RPMI7951 (cell line): ENCODE measurements at regions not wholly inside any gene's neighbourhood (a gene's known extent, or its start where the extent isn't known, plus 50 kb on each side); places are given as distances from the start of the nearest gene placed in this dataset.

Experiments used
- DNase-seq: peaks from one replicate; pipeline ENCODE4 v3.0.0-alpha.2; 2012; ENCODE audit warnings: low read depth

- DNase-seq = no peak
Observed at GRCh38 chr3:124439603-124440002, 290.6 kb upstream of the UMPS start.

- no peak for DNase-seq
Observed at GRCh38 chr3:124441766-124442165, 288.5 kb upstream of the UMPS start.

- DNase-seq = peak; percentile 8
Observed at GRCh38 chr3:124442463-124442862, 287.8 kb upstream of the UMPS start.

- no peak for DNase-seq
Observed at GRCh38 chr3:124443446-124443845, 286.8 kb upstream of the UMPS start.

- DNase-seq = no peak
Observed at GRCh38 chr3:124444075-124444474, 286.2 kb upstream of the UMPS start.

GRCh38 chr3:124444896-124445295, 285.4 kb upstream of the UMPS start:
- DNase-seq = no peak

- DNase-seq = no peak
Observed at GRCh38 chr3:124447845-124448244, 282.4 kb upstream of the UMPS start.

GRCh38 chr3:124448954-124449353, 281.3 kb upstream of the UMPS start:
- DNase-seq = no peak

GRCh38 chr3:124450366-124450765, 279.9 kb upstream of the UMPS start:
- DNase-seq = no peak

GRCh38 chr3:124451630-124452317, 278.5 kb upstream of the UMPS start:
- no peak for DNase-seq

- no peak for DNase-seq
Observed at GRCh38 chr3:124453189-124453588, 277.1 kb upstream of the UMPS start.

GRCh38 chr3:124455891-124456290, 274.4 kb upstream of the UMPS start:
- DNase-seq = no peak

- no peak for DNase-seq
Observed at GRCh38 chr3:124456506-124456905, 273.7 kb upstream of the UMPS start.

- no peak for DNase-seq
Observed at GRCh38 chr3:124459678-124460077, 270.6 kb upstream of the UMPS start.

GRCh38 chr3:124461126-124461525, 269.1 kb upstream of the UMPS start:
- DNase-seq = no peak

- no peak for DNase-seq
Observed at GRCh38 chr3:124461838-124462632, 268.2 kb upstream of the UMPS start.

- no peak for DNase-seq
Observed at GRCh38 chr3:124463234-124463633, 267.0 kb upstream of the UMPS start.

GRCh38 chr3:124467980-124468902, 262.0 kb upstream of the UMPS start:
- peak; percentile 35 for DNase-seq

- DNase-seq = no peak
Observed at GRCh38 chr3:124469555-124469954, 260.7 kb upstream of the UMPS start.

GRCh38 chr3:124478830-124479229, 251.4 kb upstream of the UMPS start:
- DNase-seq = no peak

GRCh38 chr3:124483915-124484470, 246.3 kb upstream of the UMPS start:
- no peak for DNase-seq

GRCh38 chr3:124486324-124486723, 243.9 kb upstream of the UMPS start:
- peak; percentile 10 for DNase-seq
